HEK293 (cell line): ENCODE measurements at regions not wholly inside any gene's neighbourhood (a gene's known extent, or its start where the extent isn't known, plus 50 kb on each side); places are given as distances from the start of the nearest gene placed in this dataset.

Source experiments
- CTCF ChIP-seq: fragments of 450-650 bp; formaldehyde crosslinking; IDR thresholded peaks from 2 replicates; pipeline ENCODE4 v1.5.1; 2016; ENCODE audit warnings: missing biosample characterization, missing genetic modification characterization
- KLF10 ChIP-seq: fragments of 450-650 bp; IDR thresholded peaks from 2 replicates; pipeline ENCODE4 v1.5.1; 2018; ENCODE audit warnings: missing biosample characterization, mild to moderate bottlenecking, missing genetic modification characterization
- KLF9 ChIP-seq: fragments of 450-650 bp; formaldehyde crosslinking; IDR thresholded peaks from 2 replicates; pipeline ENCODE4 v1.5.1; 2016; ENCODE audit warnings: missing biosample characterization, missing genetic modification characterization, low read depth
- ZBTB11 ChIP-seq: fragments of 450-650 bp; formaldehyde crosslinking; conservative IDR thresholded peaks from 2 replicates; pipeline ENCODE4 v1.5.1; 2016; ENCODE audit warnings: low read depth, missing biosample characterization, missing genetic modification characterization
- ZNF202 ChIP-seq: fragments of 450-650 bp; formaldehyde crosslinking; IDR thresholded peaks from 2 replicates; pipeline ENCODE4 v1.5.1; 2016; ENCODE audit warnings: missing biosample characterization, missing genetic modification characterization, borderline replicate concordance
- ZNF26 ChIP-seq: fragments of 450-650 bp; formaldehyde crosslinking; IDR thresholded peaks from 2 replicates; pipeline ENCODE4 v1.5.1; 2016; ENCODE audit warnings: missing biosample characterization, missing genetic modification characterization
- ZNF544 ChIP-seq: fragments of 450-650 bp; formaldehyde crosslinking; IDR thresholded peaks from 2 replicates; pipeline ENCODE4 v1.5.0; 2017; ENCODE audit warnings: missing biosample characterization, missing genetic modification characterization
- ZNF561 ChIP-seq: fragments of 450-650 bp; IDR thresholded peaks from 2 replicates; pipeline ENCODE4 v1.5.1; 2018; ENCODE audit warnings: missing biosample characterization, missing genetic modification characterization, borderline replicate concordance
- ZSCAN4 ChIP-seq: fragments of 450-650 bp; formaldehyde crosslinking; IDR thresholded peaks from 2 replicates; pipeline ENCODE4 v1.5.1; 2017; ENCODE audit warnings: missing biosample characterization, missing genetic modification characterization

- TF ChIP-seq ZNF561 (tag by site-specific recombination) (no peak), KLF9 (tag by site-specific recombination) (no peak), ZSCAN4 (tag by site-specific recombination) (no peak), CTCF (tag by site-specific recombination) (no peak), ZBTB11 (no peak), ZNF544 (tag by site-specific recombination) (no peak), ZNF26 (tag by site-specific recombination) (no peak), ZNF202 (no peak), KLF10 (tag by site-specific recombination) (no peak)
Observed at GRCh38 chr5:159467666-159468065, 137.4 kb upstream of the IL12B start.
